ENCODE measurements at regions not wholly inside any gene's neighbourhood (a gene's known extent, or its start where the extent isn't known, plus 50 kb on each side); places are given as distances from the start of the nearest gene placed in this dataset.

GRCh38 chr2:88919087-88919738 lies 227.7 kb downstream of the RPIA start:
- TF ChIP-seq CTCF (IDR thresholded peaks at IDR 0.05): peak; percentile 52

GRCh38 chr2:88924533-88924932 lies 233.1 kb downstream of the RPIA start:
- TF ChIP-seq CTCF (IDR thresholded peaks at IDR 0.05): no peak

- no peak for TF ChIP-seq CTCF (IDR thresholded peaks at IDR 0.05)
Measured at GRCh38 chr2:88925770-88926462, 234.4 kb downstream of the RPIA start.

GRCh38 chr2:88927128-88927527 lies 235.7 kb downstream of the RPIA start:
- no peak for TF ChIP-seq CTCF (IDR thresholded peaks at IDR 0.05)

- no peak for TF ChIP-seq CTCF (IDR thresholded peaks at IDR 0.05)
Measured at GRCh38 chr2:88930659-88931058, 239.2 kb downstream of the RPIA start.

GRCh38 chr2:88932686-88933085 lies 241.2 kb downstream of the RPIA start:
- TF ChIP-seq CTCF (IDR thresholded peaks at IDR 0.05): no peak

- no peak for TF ChIP-seq CTCF (IDR thresholded peaks at IDR 0.05)
Measured at GRCh38 chr2:88933091-88933490, 241.6 kb downstream of the RPIA start.

All from LNCAP (cell line).